ENCODE measurements at regions not wholly inside any gene's neighbourhood (a gene's known extent, or its start where the extent isn't known, plus 50 kb on each side); places are given as distances from the start of the nearest gene placed in this dataset.

DNA sequence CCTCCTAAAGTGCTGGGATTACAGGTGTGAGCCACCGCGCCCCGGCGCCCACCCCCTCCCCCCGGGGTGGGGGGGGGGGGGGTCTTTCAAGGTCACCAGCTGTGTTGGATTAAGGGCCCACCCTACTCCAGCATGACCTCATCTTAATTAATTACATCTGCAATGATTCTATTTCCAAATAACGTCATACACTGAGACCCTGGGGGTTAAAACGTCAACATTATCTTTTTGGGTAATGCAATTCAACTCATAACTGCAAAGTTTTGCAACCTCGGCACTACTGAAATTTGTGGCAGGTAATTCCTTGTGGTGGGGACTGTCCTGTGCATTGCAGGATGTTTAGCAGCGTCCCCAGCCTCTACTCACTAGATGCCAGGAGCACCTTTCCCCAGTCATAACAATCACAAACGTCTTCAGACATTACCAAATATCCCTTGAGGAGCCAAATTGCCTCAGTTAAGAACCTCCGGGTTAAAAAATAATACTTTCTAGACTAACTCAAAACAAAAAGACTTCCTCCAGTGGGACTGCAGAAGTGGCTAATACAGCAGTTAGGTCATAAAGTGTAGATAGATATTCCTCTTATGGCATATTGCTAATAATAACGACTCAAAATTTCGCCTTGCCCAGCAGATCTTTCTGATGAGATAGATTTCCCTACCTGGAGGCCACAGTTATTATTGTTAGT lies 233.0 kb upstream of the KAZN start:
- Mint-ChIP-seq H3K36me3 (ENCODE audit: low read depth) (no peaks in the 10 kb centered on the region), H3K27me3 (peaks cover 28% of the 10 kb centered on the region), H3K4me3 (no peak overlapping the region), H3K4me1 (ENCODE audit: low read depth) (no peaks in the 10 kb centered on the region), H3K9me3 (no peaks in the 10 kb centered on the region), H3K27ac (no peak overlapping the region)
- DNase-seq, result no peak

GRCh38 chr1:14366091-14367018 lies 232.1 kb upstream of the KAZN start:
- H3K4me1 Mint-ChIP-seq (ENCODE audit: low read depth), result no peaks in the 10 kb centered on the region
- no peak overlapping the region for H3K4me3 Mint-ChIP-seq
- no peaks in the 10 kb centered on the region for H3K9me3 Mint-ChIP-seq
- H3K36me3 Mint-ChIP-seq (ENCODE audit: low read depth), result no peaks in the 10 kb centered on the region
- no peak for DNase-seq
- H3K27ac Mint-ChIP-seq, result no peak overlapping the region
- peaks cover 28% of the 10 kb centered on the region for H3K27me3 Mint-ChIP-seq

DNA sequence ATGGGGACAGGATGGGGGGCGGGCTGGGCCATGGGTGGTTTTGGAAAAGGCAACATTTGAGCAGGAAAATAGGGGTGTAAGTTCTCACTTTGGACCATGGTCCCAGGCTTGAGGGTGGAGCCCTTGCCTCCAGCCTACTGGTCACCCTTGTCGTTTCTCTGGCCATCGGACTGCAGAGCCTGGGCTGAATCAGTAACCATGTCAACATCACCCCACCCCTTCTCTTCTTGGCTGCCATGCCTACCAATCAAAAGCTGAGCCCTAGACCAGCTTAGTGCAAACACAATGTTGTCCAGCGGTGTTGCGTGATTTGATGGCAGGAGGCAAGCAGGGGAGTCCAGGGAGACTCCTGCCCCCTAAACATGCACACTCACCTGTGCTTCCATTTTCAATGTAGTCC lies 231.0 kb upstream of the KAZN start:
- H3K36me3 Mint-ChIP-seq (ENCODE audit: low read depth), result no peaks in the 10 kb centered on the region
- no peak overlapping the region for H3K27ac Mint-ChIP-seq
- H3K27me3 Mint-ChIP-seq, result peaks cover 21% of the 10 kb centered on the region
- no peaks in the 10 kb centered on the region for H3K4me1 Mint-ChIP-seq (ENCODE audit: low read depth)
- no peak for DNase-seq
- H3K9me3 Mint-ChIP-seq, result no peaks in the 10 kb centered on the region
- H3K4me3 Mint-ChIP-seq, result no peak overlapping the region

DNA sequence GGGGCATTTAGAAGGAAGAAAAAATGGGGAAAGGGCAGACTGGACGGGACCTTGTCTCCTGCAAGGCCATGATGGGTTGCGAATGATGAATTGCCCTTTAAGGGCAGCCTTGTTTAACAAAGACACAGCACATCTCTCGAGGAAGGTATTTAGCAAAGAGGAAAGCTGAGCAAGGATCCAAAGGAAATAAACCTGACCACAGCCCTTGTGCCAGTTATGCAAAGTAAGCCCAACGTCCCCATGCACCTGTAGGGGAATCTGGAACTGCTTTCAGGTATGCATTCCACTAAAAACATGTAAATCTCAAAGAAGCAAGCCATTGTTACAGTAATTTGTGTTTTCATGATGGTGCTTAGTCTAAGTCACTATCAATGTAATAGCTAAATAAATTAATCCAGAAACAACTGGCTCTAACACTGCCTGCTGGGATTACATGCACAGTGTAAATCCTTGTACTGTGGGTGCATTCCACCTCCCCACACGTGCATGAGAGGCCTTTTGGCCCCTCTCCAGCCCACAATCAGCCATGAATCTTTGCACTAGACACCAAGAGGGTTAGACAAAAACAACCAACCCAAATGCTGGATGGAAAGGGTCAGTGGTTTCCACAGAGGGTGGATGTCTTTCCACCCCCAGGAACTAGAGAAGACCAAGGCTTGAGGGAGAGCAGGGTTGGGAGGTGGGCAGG lies 228.8 kb upstream of the KAZN start:
- DNase-seq, result no peak
- H3K36me3 Mint-ChIP-seq (ENCODE audit: low read depth), result no peaks in the 10 kb centered on the region
- peaks cover 8% of the 10 kb centered on the region for H3K27me3 Mint-ChIP-seq
- no peak overlapping the region for H3K27ac Mint-ChIP-seq
- H3K4me3 Mint-ChIP-seq, result no peak overlapping the region
- no peaks in the 10 kb centered on the region for H3K9me3 Mint-ChIP-seq
- no peaks in the 10 kb centered on the region for H3K4me1 Mint-ChIP-seq (ENCODE audit: low read depth)

GRCh38 chr1:14371771-14372497 lies 226.6 kb upstream of the KAZN start:
- Mint-ChIP-seq H3K36me3 (ENCODE audit: low read depth) (no peaks in the 10 kb centered on the region), H3K27me3 (peaks cover 3% of the 10 kb centered on the region), H3K27ac (no peak overlapping the region), H3K4me3 (no peak overlapping the region), H3K4me1 (ENCODE audit: low read depth) (no peaks in the 10 kb centered on the region), H3K9me3 (no peaks in the 10 kb centered on the region)
- DNase-seq, result no peak

- H3K4me1 Mint-ChIP-seq (ENCODE audit: low read depth), result no peaks in the 10 kb centered on the region
- no peaks in the 10 kb centered on the region for H3K36me3 Mint-ChIP-seq (ENCODE audit: low read depth)
- H3K9me3 Mint-ChIP-seq, result no peaks in the 10 kb centered on the region
- peaks cover 3% of the 10 kb centered on the region for H3K27me3 Mint-ChIP-seq
- H3K4me3 Mint-ChIP-seq, result no peak overlapping the region
- DNase-seq, result no peak
- H3K27ac Mint-ChIP-seq, result no peak overlapping the region
Observed at GRCh38 chr1:14372526-14372925, 226.0 kb upstream of the KAZN start.

- Mint-ChIP-seq H3K9me3 (no peaks in the 10 kb centered on the region), H3K27ac (no peak overlapping the region), H3K36me3 (ENCODE audit: low read depth) (no peaks in the 10 kb centered on the region), H3K27me3 (peaks cover 3% of the 10 kb centered on the region), H3K4me1 (ENCODE audit: low read depth) (no peaks in the 10 kb centered on the region), H3K4me3 (no peak overlapping the region)
- DNase-seq, result no peak
Observed at GRCh38 chr1:14373081-14373758, 225.3 kb upstream of the KAZN start.

- DNase-seq, result no peak
- H3K36me3 Mint-ChIP-seq (ENCODE audit: low read depth), result no peaks in the 10 kb centered on the region
- H3K4me3 Mint-ChIP-seq, result no peak overlapping the region
- no peak overlapping the region for H3K27ac Mint-ChIP-seq
- H3K27me3 Mint-ChIP-seq, result no peaks in the 10 kb centered on the region
- H3K4me1 Mint-ChIP-seq (ENCODE audit: low read depth), result no peaks in the 10 kb centered on the region
- peaks cover 6% of the 10 kb centered on the region for H3K9me3 Mint-ChIP-seq
Observed at GRCh38 chr1:14375226-14375625, 223.3 kb upstream of the KAZN start.

DNA sequence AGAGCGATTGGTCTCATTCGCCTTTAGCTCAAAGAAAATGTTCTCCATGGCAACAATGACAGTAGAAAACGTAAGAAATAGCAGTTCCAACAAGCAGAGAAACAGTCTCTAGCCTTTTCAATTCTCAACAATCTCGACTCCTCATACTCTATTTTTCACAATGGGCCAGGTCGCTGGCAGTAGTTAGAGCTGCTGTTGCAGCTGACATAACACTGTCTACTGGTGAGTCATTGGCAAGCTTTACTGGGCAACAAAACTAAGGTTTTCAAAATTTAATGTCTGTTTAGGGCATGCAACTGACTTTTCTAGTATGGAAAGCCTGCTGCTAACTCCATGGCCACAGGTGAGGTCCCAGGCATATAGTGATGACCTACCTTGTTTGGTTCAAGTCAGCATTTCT lies 221.1 kb upstream of the KAZN start:
- Mint-ChIP-seq H3K27ac (no peak overlapping the region), H3K9me3 (peaks cover 23% of the 10 kb centered on the region), H3K27me3 (no peaks in the 10 kb centered on the region), H3K4me1 (ENCODE audit: low read depth) (no peaks in the 10 kb centered on the region), H3K36me3 (ENCODE audit: low read depth) (no peaks in the 10 kb centered on the region), H3K4me3 (no peak overlapping the region)
- no peak for DNase-seq

GRCh38 chr1:14380408-14380807 lies 218.1 kb upstream of the KAZN start:
- no peak for DNase-seq
- Mint-ChIP-seq H3K27ac (no peak overlapping the region), H3K36me3 (ENCODE audit: low read depth) (no peaks in the 10 kb centered on the region), H3K9me3 (peaks cover 23% of the 10 kb centered on the region), H3K27me3 (no peaks in the 10 kb centered on the region), H3K4me3 (no peak overlapping the region), H3K4me1 (ENCODE audit: low read depth) (no peaks in the 10 kb centered on the region)

DNA sequence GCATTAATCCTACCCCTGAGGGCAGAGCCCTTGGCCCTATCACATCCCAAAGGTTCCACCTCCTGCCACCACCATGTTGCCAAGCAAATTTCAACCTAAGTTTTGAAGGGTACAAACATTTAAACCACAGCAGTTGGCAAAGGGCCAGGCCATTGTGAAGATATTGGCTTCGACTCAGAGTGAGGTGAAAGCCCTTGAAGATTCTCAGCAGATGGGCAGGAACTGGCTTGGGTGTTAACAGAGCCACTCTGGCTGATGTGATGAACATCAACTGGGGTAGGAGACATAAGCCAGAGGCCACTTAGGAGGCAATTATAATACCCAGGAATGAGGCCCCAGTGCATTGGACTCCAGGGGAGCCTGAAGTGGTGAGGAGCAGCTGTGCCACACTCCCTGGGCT lies 207.7 kb upstream of the KAZN start:
- Mint-ChIP-seq H3K36me3 (ENCODE audit: low read depth) (no peaks in the 10 kb centered on the region), H3K9me3 (peaks cover 11% of the 10 kb centered on the region), H3K27me3 (peaks cover 15% of the 10 kb centered on the region), H3K4me3 (no peak overlapping the region), H3K27ac (no peak overlapping the region), H3K4me1 (ENCODE audit: low read depth) (no peaks in the 10 kb centered on the region)
- DNase-seq, result no peak

DNA sequence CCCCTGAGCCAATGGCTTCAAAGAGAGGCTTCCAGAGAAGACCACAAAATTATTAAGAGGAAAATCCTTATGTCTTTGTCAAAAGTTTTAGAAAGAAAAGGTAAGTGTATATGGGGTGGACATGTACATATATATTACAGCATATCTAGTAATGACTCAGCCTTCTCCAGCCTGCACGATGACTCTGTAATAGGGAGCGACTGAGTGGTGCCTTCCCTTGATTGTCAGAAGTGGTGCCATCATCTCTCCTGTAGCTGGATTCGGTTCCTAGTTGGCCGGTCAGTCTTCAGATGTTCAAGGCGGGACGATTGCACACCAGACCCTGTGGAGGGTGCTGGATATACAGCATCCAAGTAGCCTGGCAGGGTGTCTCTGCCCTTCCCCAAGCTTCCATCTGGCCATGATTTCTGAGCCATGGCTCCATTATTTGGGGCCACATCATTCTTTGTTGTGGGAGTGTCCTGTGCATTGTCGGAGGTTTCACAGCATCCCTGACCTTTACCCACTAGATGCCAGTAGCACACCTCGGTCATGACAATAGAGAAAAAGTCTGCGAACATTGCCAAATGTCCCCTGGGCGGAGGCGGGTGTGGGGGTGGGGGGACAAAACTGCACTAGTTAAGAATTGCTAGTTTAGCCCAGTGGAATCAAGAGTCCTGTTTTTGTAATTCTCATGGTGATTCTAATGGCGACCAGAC lies 206.2 kb upstream of the KAZN start:
- Mint-ChIP-seq H3K4me1 (ENCODE audit: low read depth) (no peaks in the 10 kb centered on the region), H3K9me3 (peaks cover 5% of the 10 kb centered on the region), H3K27ac (no peak overlapping the region), H3K27me3 (peaks cover 15% of the 10 kb centered on the region), H3K36me3 (ENCODE audit: low read depth) (no peaks in the 10 kb centered on the region), H3K4me3 (no peak overlapping the region)
- no peak for DNase-seq

DNA sequence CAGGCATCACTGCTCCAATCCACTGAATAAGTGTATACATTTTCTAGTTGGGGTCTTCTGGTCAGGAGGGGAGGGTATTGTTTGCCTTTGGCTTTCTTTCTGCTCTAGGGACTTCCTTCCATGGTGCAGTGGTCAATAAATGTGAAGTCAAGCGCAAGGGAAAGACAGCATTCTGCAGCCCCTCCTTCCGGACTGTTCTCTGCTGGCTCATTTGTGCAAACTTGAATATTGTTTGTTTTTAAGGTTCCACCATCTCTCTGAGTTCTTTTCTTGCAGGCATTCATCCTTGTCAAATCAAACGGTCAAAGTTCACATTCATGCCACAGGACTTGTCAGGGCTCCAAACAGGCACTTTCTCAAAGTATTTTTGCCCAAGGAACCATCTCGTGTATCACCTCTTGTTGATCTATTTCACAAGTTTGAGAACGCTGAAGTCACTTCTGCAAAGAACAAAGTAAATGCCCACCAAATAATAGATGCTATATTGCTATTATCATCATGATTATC lies 205.6 kb upstream of the KAZN start:
- Mint-ChIP-seq H3K36me3 (ENCODE audit: low read depth) (no peaks in the 10 kb centered on the region), H3K4me1 (ENCODE audit: low read depth) (no peaks in the 10 kb centered on the region), H3K27me3 (peaks cover 15% of the 10 kb centered on the region), H3K4me3 (no peak overlapping the region), H3K9me3 (peaks cover 5% of the 10 kb centered on the region), H3K27ac (no peak overlapping the region)
- no peak for DNase-seq
